ENCODE measurements at regions not wholly inside any gene's neighbourhood (a gene's known extent, or its start where the extent isn't known, plus 50 kb on each side); places are given as distances from the start of the nearest gene placed in this dataset.

- ChIA-PET POLR2A (ENCODE audit: low non-redundant PET) (no interaction called here), CTCF (no interaction called here)
- no peak for DNase-seq (ENCODE audit: low spot score)
- no peak overlapping the region for H3K27ac ChIP-seq
- TF ChIP-seq CTCF (conservative IDR thresholded peaks at IDR 0.05; ENCODE audit: low read depth), result no peak
Observed at GRCh38 chr2:167480232-167480985, 592.1 kb downstream of the XIRP2 start.

GRCh38 chr2:167478196-167478595 is 589.9 kb downstream of the XIRP2 start:
- POLR2A ChIA-PET (ENCODE audit: low non-redundant PET), result no interaction called here
- CTCF ChIA-PET, result no interaction called here
- no peak for TF ChIP-seq CTCF (conservative IDR thresholded peaks at IDR 0.05; ENCODE audit: low read depth)
- no peak overlapping the region for H3K27ac ChIP-seq
- no peak for DNase-seq (ENCODE audit: low spot score)

GRCh38 chr2:167475791-167476190 is 587.5 kb downstream of the XIRP2 start:
- ChIA-PET POLR2A (ENCODE audit: low non-redundant PET) (no interaction called here), CTCF (no interaction called here)
- no peak for DNase-seq (ENCODE audit: low spot score)
- TF ChIP-seq CTCF (conservative IDR thresholded peaks at IDR 0.05; ENCODE audit: low read depth), result no peak
- H3K27ac ChIP-seq, result no peak overlapping the region

- CTCF ChIA-PET, result no interaction called here
- DNase-seq (ENCODE audit: low spot score), result no peak
- no peak overlapping the region for H3K27ac ChIP-seq
- TF ChIP-seq CTCF (conservative IDR thresholded peaks at IDR 0.05; ENCODE audit: low read depth), result no peak
- POLR2A ChIA-PET (ENCODE audit: low non-redundant PET), result no interaction called here
Observed at GRCh38 chr2:167471734-167472133, 583.5 kb downstream of the XIRP2 start.

- POLR2A ChIA-PET (ENCODE audit: low non-redundant PET), result no interaction called here
- no peak for TF ChIP-seq CTCF (conservative IDR thresholded peaks at IDR 0.05; ENCODE audit: low read depth)
Observed at GRCh38 chr2:167471332-167471731, 583.1 kb downstream of the XIRP2 start.

GRCh38 chr2:167462379-167462778 is 574.1 kb downstream of the XIRP2 start:
- TF ChIP-seq CTCF (conservative IDR thresholded peaks at IDR 0.05; ENCODE audit: low read depth), result no peak
- CTCF ChIA-PET, result no interaction called here
- H3K27ac ChIP-seq, result no peak overlapping the region
- DNase-seq (ENCODE audit: low spot score), result no peak
- POLR2A ChIA-PET (ENCODE audit: low non-redundant PET), result no interaction called here

More at GRCh38 chr2:167471332-167471731, 583.1 kb downstream of the XIRP2 start:
- H3K27ac ChIP-seq, result no peak overlapping the region
- no peak for DNase-seq (ENCODE audit: low spot score)
- CTCF ChIA-PET, result no interaction called here
